HEK293 (cell line): ENCODE measurements at regions not wholly inside any gene's neighbourhood (a gene's known extent, or its start where the extent isn't known, plus 50 kb on each side); places are given as distances from the start of the nearest gene placed in this dataset.

ENCODE experiments used
- ZNF112 ChIP-seq: fragments of 450-650 bp; formaldehyde crosslinking; IDR thresholded peaks from 2 replicates; pipeline ENCODE4 v1.5.0; 2017; ENCODE audit warnings: missing biosample characterization, missing genetic modification characterization
- ZNF707 ChIP-seq: fragments of 450-650 bp; formaldehyde crosslinking; IDR thresholded peaks from 2 replicates; pipeline ENCODE4 v1.5.1; 2016; ENCODE audit warnings: missing biosample characterization, missing genetic modification characterization
- TF ChIP-seq, protein P1 (sequence below): fragments of 450-650 bp; formaldehyde crosslinking; IDR thresholded peaks from 2 replicates; pipeline ENCODE4 v1.5.1; 2016; ENCODE audit warnings: missing biosample characterization, missing genetic modification characterization
- TF ChIP-seq, protein P2 (sequence below): fragments of 450-650 bp; formaldehyde crosslinking; IDR thresholded peaks from 2 replicates; pipeline ENCODE4 v1.5.1; 2016; ENCODE audit warnings: missing biosample characterization, missing genetic modification characterization

DNA sequence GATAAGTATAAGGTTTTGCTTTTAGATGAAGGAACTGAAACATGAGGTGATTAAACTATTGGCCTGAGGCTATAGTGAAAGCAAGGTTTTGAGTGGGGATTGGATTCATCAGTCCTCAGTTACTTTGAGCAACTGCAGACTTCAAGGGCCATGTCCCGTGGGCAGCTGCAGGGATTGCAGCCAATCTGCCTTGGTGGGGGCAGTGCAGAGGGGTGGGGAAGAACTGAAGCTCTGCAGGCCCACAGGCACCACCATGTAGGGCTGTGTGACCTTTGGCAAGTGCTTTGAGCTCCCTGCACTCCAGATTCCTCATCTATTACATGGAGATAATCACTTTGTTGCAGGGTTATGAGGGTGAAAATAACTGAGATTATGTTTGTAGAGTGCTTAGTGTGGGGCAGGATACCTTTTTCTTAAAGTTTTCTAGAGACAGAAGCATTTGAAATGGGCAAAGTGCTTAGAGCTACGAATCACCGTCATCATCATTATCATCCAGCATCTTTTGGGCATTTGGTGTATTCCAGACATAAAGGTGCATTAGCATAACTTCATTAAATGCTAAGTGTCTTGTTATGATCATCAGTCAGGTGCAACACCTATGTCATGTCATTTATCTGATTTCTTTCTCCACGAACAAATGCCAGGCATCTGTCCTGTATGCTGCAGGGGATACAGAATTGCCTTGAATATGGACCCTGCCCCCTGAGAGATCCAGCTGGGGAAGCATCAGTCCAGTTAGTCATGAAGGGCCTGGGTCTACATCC is 72.1 kb upstream of the TENM4 start:
- TF ChIP-seq, protein P1, sequence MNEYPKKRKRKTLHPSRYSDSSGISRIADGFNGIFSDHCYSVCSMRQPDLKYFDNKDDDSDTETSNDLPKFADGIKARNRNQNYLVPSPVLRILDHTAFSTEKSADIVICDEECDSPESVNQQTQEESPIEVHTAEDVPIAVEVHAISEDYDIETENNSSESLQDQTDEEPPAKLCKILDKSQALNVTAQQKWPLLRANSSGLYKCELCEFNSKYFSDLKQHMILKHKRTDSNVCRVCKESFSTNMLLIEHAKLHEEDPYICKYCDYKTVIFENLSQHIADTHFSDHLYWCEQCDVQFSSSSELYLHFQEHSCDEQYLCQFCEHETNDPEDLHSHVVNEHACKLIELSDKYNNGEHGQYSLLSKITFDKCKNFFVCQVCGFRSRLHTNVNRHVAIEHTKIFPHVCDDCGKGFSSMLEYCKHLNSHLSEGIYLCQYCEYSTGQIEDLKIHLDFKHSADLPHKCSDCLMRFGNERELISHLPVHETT (tag by site-specific recombination): no peak
- TF ChIP-seq, protein P2, sequence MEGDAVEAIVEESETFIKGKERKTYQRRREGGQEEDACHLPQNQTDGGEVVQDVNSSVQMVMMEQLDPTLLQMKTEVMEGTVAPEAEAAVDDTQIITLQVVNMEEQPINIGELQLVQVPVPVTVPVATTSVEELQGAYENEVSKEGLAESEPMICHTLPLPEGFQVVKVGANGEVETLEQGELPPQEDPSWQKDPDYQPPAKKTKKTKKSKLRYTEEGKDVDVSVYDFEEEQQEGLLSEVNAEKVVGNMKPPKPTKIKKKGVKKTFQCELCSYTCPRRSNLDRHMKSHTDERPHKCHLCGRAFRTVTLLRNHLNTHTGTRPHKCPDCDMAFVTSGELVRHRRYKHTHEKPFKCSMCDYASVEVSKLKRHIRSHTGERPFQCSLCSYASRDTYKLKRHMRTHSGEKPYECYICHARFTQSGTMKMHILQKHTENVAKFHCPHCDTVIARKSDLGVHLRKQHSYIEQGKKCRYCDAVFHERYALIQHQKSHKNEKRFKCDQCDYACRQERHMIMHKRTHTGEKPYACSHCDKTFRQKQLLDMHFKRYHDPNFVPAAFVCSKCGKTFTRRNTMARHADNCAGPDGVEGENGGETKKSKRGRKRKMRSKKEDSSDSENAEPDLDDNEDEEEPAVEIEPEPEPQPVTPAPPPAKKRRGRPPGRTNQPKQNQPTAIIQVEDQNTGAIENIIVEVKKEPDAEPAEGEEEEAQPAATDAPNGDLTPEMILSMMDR (tag by site-specific recombination): no peak
- TF ChIP-seq ZNF707: no peak
- no peak for TF ChIP-seq ZNF112 (tag by site-specific recombination)
